ENCODE measurements at regions not wholly inside any gene's neighbourhood (a gene's known extent, or its start where the extent isn't known, plus 50 kb on each side); places are given as distances from the start of the nearest gene placed in this dataset.

DNA sequence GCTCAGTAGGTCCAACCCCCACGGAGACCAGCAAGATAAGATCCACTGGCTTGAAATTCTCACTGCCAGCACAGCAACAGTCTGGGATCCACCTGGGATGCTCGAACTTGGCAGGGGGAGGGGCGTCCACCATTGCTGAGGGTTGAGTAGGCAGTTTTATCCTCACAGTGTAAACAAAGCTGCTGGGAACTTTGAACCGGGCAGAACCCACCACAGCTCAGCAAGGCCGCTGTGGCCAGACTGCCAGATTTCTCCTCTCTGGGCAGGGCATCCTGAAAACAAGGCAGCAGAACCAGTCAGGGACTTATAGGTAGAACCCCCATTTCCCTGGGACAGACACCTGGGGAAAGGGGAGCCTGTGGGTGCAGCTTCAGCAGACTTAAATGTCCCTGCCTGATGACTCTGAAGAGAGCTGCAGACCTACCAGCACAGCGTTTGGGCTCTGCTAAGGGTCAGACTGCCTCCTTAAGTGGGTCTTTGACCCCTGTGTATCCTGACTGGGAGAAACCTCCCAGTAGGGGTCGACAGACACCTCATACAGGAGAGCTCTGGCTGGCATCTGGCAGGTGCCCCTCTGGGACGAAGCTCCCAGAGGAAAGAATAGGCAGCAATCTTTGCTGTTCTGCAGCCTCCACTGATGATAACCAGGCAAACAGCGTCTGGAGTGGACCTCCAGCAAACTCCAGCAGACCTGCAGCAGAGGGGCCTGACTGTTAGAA, 782.4 kb upstream of the EYS start:
- peaks cover 12 to 35% of the 10 kb centered on the region in 2 donors for H3K9me3 Mint-ChIP-seq
- Histone ChIP-seq H3K27ac (ENCODE audit: low read length) (no peak overlapping the region), H3K9me3 (ENCODE audit: control insufficient read depth, insufficient read depth, low read length) (peaks cover 9% of the 10 kb centered on the region), H3K4me3 (ENCODE audit: low read length) (no peak overlapping the region), H3K36me3 (ENCODE audit: control insufficient read depth, insufficient read depth, low read length) (no peaks in the 10 kb centered on the region), H3K4me1 (ENCODE audit: control insufficient read depth, insufficient read depth, low read length) (no peaks in the 10 kb centered on the region), H3K27me3 (ENCODE audit: control insufficient read depth, insufficient read depth, low read length) (no peaks in the 10 kb centered on the region)
- peaks cover 8% of the 10 kb centered on the region for H3K36me3 Mint-ChIP-seq
- 77% methylated on average over 9 of the region's 9 CpGs for WGBS (ENCODE audit: insufficient coverage)
- H3K27ac Mint-ChIP-seq = no peak overlapping the region
- intact Hi-C loops (cut with micrococcal nuclease) = no loop called here
- no peak overlapping the region for H3K4me3 Mint-ChIP-seq
- no peak for TF ChIP-seq CTCF (IDR thresholded peaks at IDR 0.05)
- no peaks in the 10 kb centered on the region for H3K27me3 Mint-ChIP-seq (ENCODE audit: low read depth in 2 of 2)
- H3K4me1 Mint-ChIP-seq = no peaks in the 10 kb centered on the region
- ATAC-seq (no peak), DNase-seq (no peak)

GRCh38 chr6:66481216-66481615, 774.2 kb upstream of the EYS start:
- WGBS (ENCODE audit: insufficient coverage) = 88% methylated on average over 8 of the region's 8 CpGs
- H3K36me3 Mint-ChIP-seq = no peaks in the 10 kb centered on the region
- Histone ChIP-seq H3K4me1 (ENCODE audit: control insufficient read depth, insufficient read depth, low read length) (no peaks in the 10 kb centered on the region), H3K27me3 (ENCODE audit: control insufficient read depth, insufficient read depth, low read length) (no peaks in the 10 kb centered on the region), H3K36me3 (ENCODE audit: control insufficient read depth, insufficient read depth, low read length) (no peaks in the 10 kb centered on the region), H3K9me3 (ENCODE audit: control insufficient read depth, insufficient read depth, low read length) (peaks cover 22% of the 10 kb centered on the region), H3K4me3 (ENCODE audit: low read length) (no peak overlapping the region), H3K27ac (ENCODE audit: low read length) (no peak overlapping the region)
- no peak for TF ChIP-seq CTCF (IDR thresholded peaks at IDR 0.05)
- H3K27ac Mint-ChIP-seq = no peak overlapping the region
- no peaks in the 10 kb centered on the region for H3K4me1 Mint-ChIP-seq
- peaks cover 10 to 12% of the 10 kb centered on the region in 2 donors for H3K9me3 Mint-ChIP-seq
- ATAC-seq (no peak), DNase-seq (no peak)
- intact Hi-C loops (cut with micrococcal nuclease) = no loop called here
- H3K4me3 Mint-ChIP-seq = no peak overlapping the region
- H3K27me3 Mint-ChIP-seq (ENCODE audit: low read depth in 2 of 2) = no peaks in the 10 kb centered on the region

- H3K9me3 ChIP-seq (ENCODE audit: control insufficient read depth, insufficient read depth, low read length) = peaks cover 22% of the 10 kb centered on the region
- no peaks in the 10 kb centered on the region for H3K36me3 ChIP-seq (ENCODE audit: control insufficient read depth, insufficient read depth, low read length)
- H3K36me3 Mint-ChIP-seq = no peaks in the 10 kb centered on the region
- TF ChIP-seq CTCF (IDR thresholded peaks at IDR 0.05) = no peak
- H3K9me3 Mint-ChIP-seq = peaks cover 10 to 12% of the 10 kb centered on the region in 2 donors
- H3K27me3 Mint-ChIP-seq (ENCODE audit: low read depth in 2 of 2) = no peaks in the 10 kb centered on the region
- WGBS (ENCODE audit: insufficient coverage) = 94% methylated on average over 6 of the region's 6 CpGs
- H3K27me3 ChIP-seq (ENCODE audit: control insufficient read depth, insufficient read depth, low read length) = no peaks in the 10 kb centered on the region
- H3K4me1 Mint-ChIP-seq = no peaks in the 10 kb centered on the region
- DNase-seq (no peak), ATAC-seq (no peak)
- no peak overlapping the region for H3K27ac Mint-ChIP-seq
- H3K27ac ChIP-seq (ENCODE audit: low read length) = no peak overlapping the region
- no peaks in the 10 kb centered on the region for H3K4me1 ChIP-seq (ENCODE audit: control insufficient read depth, insufficient read depth, low read length)
- intact Hi-C loops (cut with micrococcal nuclease) = no loop called here
- H3K4me3 ChIP-seq (ENCODE audit: low read length) = no peak overlapping the region
- no peak overlapping the region for H3K4me3 Mint-ChIP-seq
Observed at GRCh38 chr6:66478705-66479104, 771.7 kb upstream of the EYS start.

- H3K27ac Mint-ChIP-seq = no peak overlapping the region
- ATAC-seq (no peak), DNase-seq (no peak)
- TF ChIP-seq CTCF (IDR thresholded peaks at IDR 0.05) = no peak
- H3K36me3 Mint-ChIP-seq = no peaks in the 10 kb centered on the region
- H3K4me1 Mint-ChIP-seq = no peaks in the 10 kb centered on the region
- no peak overlapping the region for H3K4me3 Mint-ChIP-seq
- WGBS (ENCODE audit: insufficient coverage) = 86% methylated on average over 4 of the region's 5 CpGs
- Histone ChIP-seq H3K27me3 (ENCODE audit: control insufficient read depth, insufficient read depth, low read length) (no peaks in the 10 kb centered on the region), H3K36me3 (ENCODE audit: control insufficient read depth, insufficient read depth, low read length) (no peaks in the 10 kb centered on the region), H3K4me3 (ENCODE audit: low read length) (no peak overlapping the region), H3K4me1 (ENCODE audit: control insufficient read depth, insufficient read depth, low read length) (no peaks in the 10 kb centered on the region), H3K27ac (ENCODE audit: low read length) (no peak overlapping the region), H3K9me3 (ENCODE audit: control insufficient read depth, insufficient read depth, low read length) (no peaks in the 10 kb centered on the region)
- peaks cover 13 to 14% of the 10 kb centered on the region in 2 donors for H3K9me3 Mint-ChIP-seq
- intact Hi-C loops (cut with micrococcal nuclease) = no loop called here
- H3K27me3 Mint-ChIP-seq (ENCODE audit: low read depth in 2 of 2) = no peaks in the 10 kb centered on the region
Observed at GRCh38 chr6:66435321-66435720, 728.3 kb upstream of the EYS start.
